GM12878 (cell line): ENCODE measurements at regions not wholly inside any gene's neighbourhood (a gene's known extent, or its start where the extent isn't known, plus 50 kb on each side); places are given as distances from the start of the nearest gene placed in this dataset.

Experiments
- ATAC-seq: fragments of 200-7000 bp; cut with Tn5 transposase; 3 replicates; pipeline ENCODE4 v1.9.1; 2020; ENCODE audit warnings: mild to moderate bottlenecking, moderate library complexity
- BruUV-seq: library from RNA; stranded (reverse); fragments of 400-500 nt; replicated peaks from 2 replicates; lab custom pipeline; 2021; lab: Mats Ljungman, UMichigan
- CTCF ChIA-PET: fragments of 300-600 bp; sonication (Branson Sonifier 250); formaldehyde crosslinking; extraction: SDS; loops from one replicate; lab custom pipeline; 2021; ENCODE audit warnings: inconsistent platforms; lab: Yijun Ruan, JAX
- POLR2A ChIA-PET: fragments of 350-600 bp; formaldehyde crosslinking; extraction: SDS; loops from one replicate; lab custom pipeline; 2021; ENCODE audit warnings: inconsistent platforms; lab: Charles Lee
- RAD21 ChIA-PET: fragments of 300-600 bp; sonication (Branson Sonifier 250); formaldehyde crosslinking; loops from one replicate; lab custom pipeline; 2023; ENCODE audit warnings: antibody characterized with exemption; ENCODE audit not compliant: unreplicated experiment; lab: Charles Lee
- SMC1A ChIA-PET: fragments of 300-600 bp; sonication (Branson Sonifier 250); formaldehyde crosslinking; loops from one replicate; lab custom pipeline; 2023; ENCODE audit not compliant: unreplicated experiment, uncharacterized antibody; lab: Charles Lee
- DNase-seq: peaks from one replicate; pipeline ENCODE4 v3.0.0-alpha.2; 2011; ENCODE audit warnings: low read depth, low spot score
- FAIRE-seq: peaks from 3 replicates; lab custom pipeline; 2011; peaks lifted over from hg19 to GRCh38; lab: Jason Lieb, UNC
- H2AFZ ChIP-seq: 2 replicates; pipeline ENCODE4 v1.6.0; 2011; ENCODE audit warnings: low read depth, low read length, control low read depth; ENCODE audit not compliant: control insufficient read depth
- H3K27ac ChIP-seq: 2 replicates; pipeline ENCODE4 v1.5.1; 2011; ENCODE audit warnings: control low read depth; ENCODE audit not compliant: control insufficient read depth, insufficient read depth
- H3K27me3 ChIP-seq, 2 experiments: replicated peaks in 1 of 2; 2 replicates each; pipeline versions ENCODE4 v1.6.0 to v1.6.1; 2011; ENCODE audit warnings: low read length in 1 of 2; ENCODE audit not compliant: control insufficient read depth in 2 of 2, insufficient read depth in 2 of 2
- H3K36me3 ChIP-seq, 2 experiments: 2 replicates each; pipeline ENCODE4 v1.5.1; 2011; ENCODE audit warnings: low read length in 1 of 2; ENCODE audit not compliant: control insufficient read depth in 2 of 2, insufficient read depth in 2 of 2
- H3K4me1 ChIP-seq: 2 replicates; pipeline ENCODE4 v1.6.1; 2011; ENCODE audit warnings: mild to moderate bottlenecking, low read length, moderate library complexity, mixed read lengths; ENCODE audit not compliant: control insufficient read depth, insufficient read depth
- H3K4me2 ChIP-seq: 2 replicates; pipeline ENCODE4 v1.6.0; 2011; ENCODE audit warnings: control low read depth; ENCODE audit not compliant: control insufficient read depth, insufficient read depth
- H3K4me3 ChIP-seq: fragments of 200-600 bp; sonication (generic); 2 replicates; pipeline ENCODE4 v1.5.1; 2016
- H3K79me2 ChIP-seq: 2 replicates; pipeline ENCODE4 v1.6.0; 2011; ENCODE audit warnings: low read length; ENCODE audit not compliant: control insufficient read depth, insufficient read depth
- H3K9ac ChIP-seq: 2 replicates; pipeline ENCODE4 v1.8.0; 2011; ENCODE audit warnings: low read length, control low read depth, mixed read lengths; ENCODE audit not compliant: control insufficient read depth, insufficient read depth
- H3K9me3 ChIP-seq: replicated peaks from 3 replicates; pipeline ENCODE4 v1.5.1; 2011; ENCODE audit warnings: mild to moderate bottlenecking, low read length; ENCODE audit not compliant: control insufficient read depth, insufficient read depth
- H4K20me1 ChIP-seq: 2 replicates; pipeline ENCODE4 v1.6.0; 2011; ENCODE audit not compliant: control insufficient read depth, insufficient read depth
- BCL3 ChIP-seq: IDR thresholded peaks from 2 replicates; pipeline ENCODE4 v1.6.1; 2011; ENCODE audit warnings: borderline replicate concordance, low read depth, mild to moderate bottlenecking, moderate library complexity, low read length; ENCODE audit not compliant: insufficient read depth, poor library complexity, severe bottlenecking
- BMI1 ChIP-seq: fragments of 450-650 bp; IDR thresholded peaks from 2 replicates; pipeline ENCODE4 v1.6.1; 2016; ENCODE audit warnings: mild to moderate bottlenecking, moderate library complexity, borderline replicate concordance
- CBX5 ChIP-seq: sonication (generic); IDR thresholded peaks from 2 replicates; pipeline ENCODE4 v1.6.1; 2016; ENCODE audit warnings: low read depth, moderate library complexity, mild to moderate bottlenecking, inconsistent platforms
- EGR1 ChIP-seq, 2 experiments: IDR thresholded peaks; 1 replicate in 1 of 2; 2 replicates in 1 of 2; pipeline ENCODE4 v1.6.1; 2011 to 2012; ENCODE audit warnings: low read depth in 2 of 2, low read length in 2 of 2, borderline replicate concordance in 1 of 2, mild to moderate bottlenecking in 1 of 2, moderate library complexity in 1 of 2
- HDAC2 ChIP-seq: fragments of 200-600 bp; sonication (generic); IDR thresholded peaks from 2 replicates; pipeline ENCODE4 v1.6.1; 2017
- NR2C1 ChIP-seq: fragments of 450-650 bp; IDR thresholded peaks from 2 replicates; pipeline ENCODE4 v1.6.1; 2017; ENCODE audit warnings: antibody characterized with exemption, mild to moderate bottlenecking, moderate library complexity
- PKNOX1 ChIP-seq: fragments of 450-650 bp; IDR thresholded peaks from 2 replicates; pipeline ENCODE4 v1.6.1; 2016; ENCODE audit warnings: mild to moderate bottlenecking
- RB1 ChIP-seq: fragments of 450-650 bp; formaldehyde crosslinking; IDR thresholded peaks from 2 replicates; pipeline ENCODE4 v1.6.1; 2017; ENCODE audit warnings: mild to moderate bottlenecking, borderline replicate concordance
- SMAD1 ChIP-seq: fragments of 450-650 bp; IDR thresholded peaks from 2 replicates; pipeline ENCODE4 v1.6.1; 2018; ENCODE audit warnings: mild to moderate bottlenecking, low read depth; ENCODE audit not compliant: partially characterized antibody
- SMARCA5 ChIP-seq: fragments of 450-650 bp; IDR thresholded peaks from 2 replicates; pipeline ENCODE4 v1.6.1; 2017; ENCODE audit warnings: mild to moderate bottlenecking
- SMC3 ChIP-seq: IDR thresholded peaks from 2 replicates; pipeline ENCODE4 v1.6.1; 2011; ENCODE audit warnings: low read length, improper control_type of control experiment, borderline replicate concordance
- SP1 ChIP-seq: IDR thresholded peaks from one replicate; pipeline ENCODE4 v1.6.1; 2011; ENCODE audit warnings: low read depth, low read length
- STAT1 ChIP-seq: fragments of 450-650 bp; conservative IDR thresholded peaks from 2 replicates; pipeline ENCODE4 v1.6.1; 2014; ENCODE audit warnings: antibody characterized with exemption, mild to moderate bottlenecking
- TCF12 ChIP-seq: IDR thresholded peaks from 2 replicates; pipeline ENCODE4 v1.6.1; 2011; ENCODE audit warnings: low read depth, mild to moderate bottlenecking, low read length
- ZNF274 ChIP-seq: IDR thresholded peaks from one replicate; pipeline ENCODE4 v1.8.0; 2011; ENCODE audit not compliant: insufficient read length, insufficient read depth
- WGBS: methylation state at CpG from one replicate; pipeline ENCODE4 v1.1.6; 2016; ENCODE audit warnings: low lambda C conversion rate; ENCODE audit not compliant: insufficient replicate concordance, insufficient coverage; ENCODE audit errors: missing lambda C conversion rate; 5-methylcytosine and 5-hydroxymethylcytosine counted together
- in situ Hi-C: fragments of 300-500 bp; cut with MboI; formaldehyde crosslinking; loops from 9 replicates; pipeline ENCODE4 v1.14.3; 2018; ENCODE audit warnings: mixed read lengths
- intact Hi-C: fragments of 100-400 bp; cut with micrococcal nuclease; formaldehyde crosslinking; loops from one replicate; pipeline ENCODE4 v1.14.2; 2022; ENCODE audit not compliant: unreplicated experiment

- intact Hi-C loops = no loop called here
- Histone ChIP-seq H2AFZ (no peak overlapping the region), H3K36me3 (no peaks in the 10 kb centered on the region), H3K4me2 (no peak overlapping the region), H3K4me3 (no peak overlapping the region), H3K79me2 (no peaks in the 10 kb centered on the region), H4K20me1 (no peaks in the 10 kb centered on the region), H3K27ac (no peak overlapping the region), H3K9me3 (no peaks in the 10 kb centered on the region), H3K27me3 (no peaks in the 10 kb centered on the region), H3K9ac (no peak overlapping the region), H3K4me1 (no peaks in the 10 kb centered on the region)
- ChIA-PET SMC1A (interaction anchor here (0.7 kb wide), 1 partner anchor 31 kb away, joined by 3 read pairs; no protein-coding TSS in a partner anchor), RAD21 (no interaction called here), CTCF (interaction anchor here (1.4 kb wide), 1 partner anchor 9 kb away, joined by 3 read pairs; no protein-coding TSS in a partner anchor), POLR2A (no interaction called here)
- DNase-seq (no peak), FAIRE-seq (no peak), ATAC-seq (no peak)
- WGBS = 40% methylated on average over 7 of the region's 7 CpGs
- BruUV-seq = no TSS peak
- TF ChIP-seq SMARCA5 (no peak), BCL3 (no peak), SMAD1 (no peak), PKNOX1 (no peak), NR2C1 (no peak), RB1 (no peak), EGR1 (IDR thresholded peaks at IDR 0.05; ENCODE audit: borderline replicate concordance in 1 of 2, low read depth in 2 of 2, low read length in 2 of 2) (no peak), BMI1 (no peak), STAT1 (no peak), CBX5 (no peak), SMC3 (no peak), HDAC2 (no peak), SP1 (no peak), ZNF274 (no peak), TCF12 (no peak)
- in situ Hi-C loops = no loop called here
Measured at GRCh38 chr18:67239826-67240225, 276.7 kb downstream of the DSEL start.
